ENCODE measurements at regions not wholly inside any gene's neighbourhood (a gene's known extent, or its start where the extent isn't known, plus 50 kb on each side); places are given as distances from the start of the nearest gene placed in this dataset.

- TF ChIP-seq SMC3 (IDR thresholded peaks at IDR 0.05) (no peak), CHD4 (IDR thresholded peaks at IDR 0.05; ENCODE audit: borderline replicate concordance) (no peak), CTCF (IDR thresholded peaks at IDR 0.05) (no peak), JUN (IDR thresholded peaks at IDR 0.05) (no peak), HMGXB4 (CRISPR knock-in tag; IDR thresholded peaks at IDR 0.05; ENCODE audit: borderline replicate concordance) (no peak), MAX (IDR thresholded peaks at IDR 0.05) (no peak), POLR2A (IDR thresholded peaks at IDR 0.05; ENCODE audit: low read length) (no peak)
Observed at GRCh38 chr5:40447438-40447837, 232.3 kb upstream of the PTGER4 start.
